ENCODE measurements at regions not wholly inside any gene's neighbourhood (a gene's known extent, or its start where the extent isn't known, plus 50 kb on each side); places are given as distances from the start of the nearest gene placed in this dataset.
A peak's percentile ranks its signal among the peaks of the same experiment; 100 is the strongest.
"Not testable (repeated sequence)": the region's sequence is repeated elsewhere in the genome, so short reads cannot be mapped to it uniquely, and the experiment has no call there.

DNA sequence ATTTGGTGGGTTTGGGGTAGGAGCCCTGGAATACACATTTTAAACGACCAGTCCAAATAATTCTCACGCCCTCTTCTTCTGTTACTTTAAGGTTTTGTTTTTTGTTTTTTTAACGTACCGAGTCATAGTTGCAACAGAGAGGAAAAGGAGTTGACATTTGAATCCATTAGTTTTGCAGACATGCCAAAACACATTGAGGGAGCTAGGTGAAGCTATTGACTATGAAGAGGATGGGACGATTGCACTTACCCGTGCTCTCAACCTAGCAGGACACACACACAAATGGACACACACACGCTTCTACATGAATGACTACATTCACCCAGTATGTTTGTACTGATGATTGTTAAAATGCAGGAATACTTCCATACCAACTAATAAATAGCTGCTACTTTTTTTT is 54.3 kb upstream of the CIT start:
- no peak for DNase-seq (ENCODE audit: low read depth in 2 of 2, low spot score in 1 of 2)

DNA sequence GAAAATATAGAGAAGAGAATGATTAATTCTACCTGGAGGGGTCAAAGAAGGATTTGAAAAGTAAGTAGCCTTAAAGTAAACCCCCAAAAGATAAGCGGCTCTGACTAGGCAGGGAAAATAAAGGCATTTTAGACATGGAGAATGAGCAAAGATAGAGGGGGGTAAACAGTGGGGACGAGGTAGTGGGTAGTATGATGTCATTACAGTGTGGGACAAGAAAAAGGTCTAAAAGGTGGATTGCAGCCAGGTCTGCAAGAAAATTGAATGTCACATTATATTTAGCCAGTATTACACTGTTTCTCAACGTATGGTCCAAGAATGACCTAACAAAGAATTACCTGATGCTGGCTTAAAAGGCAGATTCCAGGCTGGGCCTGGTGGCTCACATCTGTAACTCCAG is 55.8 kb upstream of the CIT start:
- no peak for DNase-seq (ENCODE audit: low read depth in 2 of 2, low spot score in 1 of 2)

DNA sequence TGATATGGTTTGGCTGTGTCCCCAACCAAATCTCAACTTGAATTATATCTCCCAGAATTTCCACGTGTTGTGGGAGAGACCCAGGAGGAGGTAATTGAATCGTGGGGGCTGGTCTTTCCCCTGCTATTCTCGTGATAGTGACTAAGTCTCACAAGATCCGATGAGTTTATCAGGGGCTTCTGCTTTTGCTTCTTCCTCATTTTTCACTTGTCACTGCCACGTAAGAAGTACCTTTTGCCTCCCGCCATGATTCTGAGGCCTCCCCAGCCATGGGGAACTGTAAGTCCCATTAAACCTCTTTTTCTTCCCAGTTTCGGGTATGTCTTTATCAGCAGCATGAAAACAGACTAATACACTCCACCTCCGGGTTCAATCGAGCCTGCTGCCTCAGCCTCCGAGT is 54.3 kb upstream of the BICDL1 start:
- DNase-seq (ENCODE audit: low read depth in 2 of 2, low spot score in 1 of 2): not testable (repeated sequence)

DNA sequence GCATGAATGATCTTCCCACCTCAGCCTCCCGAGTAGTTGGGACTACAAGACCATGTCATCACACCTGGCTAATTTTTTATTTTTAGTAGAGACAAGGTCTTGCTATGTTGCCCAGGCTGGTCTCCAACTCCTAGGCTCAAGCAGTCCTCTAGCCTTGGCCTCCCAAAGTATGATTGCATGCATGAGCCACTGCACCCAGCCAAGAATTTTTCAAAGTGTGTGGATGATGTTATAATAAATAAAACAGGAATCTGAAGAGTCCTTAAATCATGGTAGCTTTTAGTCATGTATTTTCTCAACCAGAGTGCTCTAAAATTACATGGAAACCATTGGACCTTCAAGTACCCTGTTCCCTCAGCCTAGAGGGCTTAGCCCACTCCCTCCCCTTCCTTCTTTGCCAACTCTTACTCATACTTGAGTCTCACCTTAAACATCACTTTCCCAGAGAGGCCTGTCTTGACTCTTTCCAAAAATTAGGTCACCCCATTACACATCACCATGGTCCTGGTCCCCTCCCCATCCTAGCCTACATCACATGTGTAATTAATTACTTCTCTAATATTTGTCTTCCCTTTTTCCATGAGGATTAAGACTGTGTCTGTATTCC is 52.2 kb upstream of the BICDL1 start:
- no peak for DNase-seq (ENCODE audit: low read depth in 2 of 2, low spot score in 1 of 2)

DNA sequence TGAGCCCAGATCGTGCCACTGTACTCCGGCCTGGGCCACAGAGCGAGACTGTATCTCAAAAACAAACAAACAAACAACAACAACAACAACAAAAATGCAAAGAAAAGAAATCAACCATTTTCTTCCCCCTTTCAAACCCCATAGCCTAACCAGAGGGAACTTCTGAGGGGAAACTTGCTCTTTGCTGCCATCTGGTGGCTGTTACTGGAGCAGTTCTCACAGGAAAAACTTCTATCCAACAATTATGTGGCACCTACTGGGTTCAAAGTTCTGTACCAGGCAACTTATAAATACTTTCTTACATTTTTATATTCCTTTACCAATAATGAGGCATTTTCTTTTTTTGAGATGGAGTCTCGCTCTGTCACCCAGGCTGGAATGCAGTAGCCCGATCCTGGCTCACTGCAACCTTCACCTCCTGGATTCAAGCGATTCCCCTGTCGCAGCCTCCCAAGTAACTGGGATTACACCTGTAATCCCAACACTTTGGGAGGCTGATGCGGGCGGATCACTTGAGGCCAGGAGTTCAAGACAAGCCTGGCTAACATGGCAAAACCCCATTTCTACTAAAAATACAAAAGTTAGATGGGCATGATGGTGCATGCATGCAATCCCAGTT is 50.9 kb upstream of the BICDL1 start:
- peak; percentile 36 to 57 for DNase-seq (ENCODE audit: low read depth in 2 of 2, low spot score in 1 of 2)
